Prostate gland (tissue), 2 donors: ENCODE measurements at regions not wholly inside any gene's neighbourhood (a gene's known extent, or its start where the extent isn't known, plus 50 kb on each side); places are given as distances from the start of the nearest gene placed in this dataset.
A peak's percentile ranks its signal among the peaks of the same experiment; 100 is the strongest.

Experiments used
- DNase-seq: peaks from one replicate; pipeline ENCODE4 v3.0.0-alpha.2; 2019; ENCODE audit warnings: low spot score
- H3K27ac ChIP-seq, 2 donors: fragments of 200-600 bp; sonication (generic); 2 replicates each; pipeline ENCODE4 v1.5.1; 2017 to 2019
- H3K27me3 ChIP-seq: fragments of 200-600 bp; sonication (generic); replicated peaks from 2 replicates; pipeline ENCODE4 v1.5.1; 2019; ENCODE audit not compliant: insufficient read depth
- H3K36me3 ChIP-seq, 2 donors: fragments of 200-600 bp; sonication (generic); 1 replicate in 1 of 2; 2 replicates in 1 of 2; pipeline versions ENCODE4 v1.5.1 to v1.8.1; 2017 to 2019
- H3K4me1 ChIP-seq: fragments of 200-600 bp; sonication (generic); replicated peaks from 2 replicates; pipeline ENCODE4 v1.5.1; 2019
- H3K4me3 ChIP-seq, 2 donors: fragments of 200-600 bp; sonication (generic); 2 replicates each; pipeline ENCODE4 v1.5.1; 2017 to 2019
- H3K9me3 ChIP-seq: fragments of 200-600 bp; sonication (generic); 2 replicates; pipeline ENCODE4 v1.5.1; 2017
- CTCF ChIP-seq, 4 experiments: fragments of 200-600 bp in 2 of 4; fragments of 450-650 bp in 2 of 4; sonication (generic) in 2 of 4; IDR thresholded peaks; 1 replicate in 3 of 4; 2 replicates in 1 of 4; pipeline ENCODE4 v1.5.1; 2016 to 2019; ENCODE audit warnings: antibody characterized with exemption in 4 of 4, mild to moderate bottlenecking in 2 of 4, moderate library complexity in 2 of 4
- POLR2A ChIP-seq: fragments of 450-650 bp; IDR thresholded peaks from one replicate; pipeline ENCODE4 v1.6.1; 2016; ENCODE audit warnings: antibody characterized with exemption, mild to moderate bottlenecking
- POLR2AphosphoS5 ChIP-seq: sonication (generic); formaldehyde crosslinking; IDR thresholded peaks from one replicate; pipeline ENCODE4 v1.6.1; 2017; ENCODE audit warnings: antibody characterized with exemption
- WGBS: methylation state at CpG from one replicate; pipeline ENCODE4 v1.1.5; 2018; 5-methylcytosine and 5-hydroxymethylcytosine counted together
- intact Hi-C: fragments of 100-400 bp; cut with DNase I; formaldehyde crosslinking; loops from one replicate; pipeline ENCODE4 v1.14.2; 2022

DNA sequence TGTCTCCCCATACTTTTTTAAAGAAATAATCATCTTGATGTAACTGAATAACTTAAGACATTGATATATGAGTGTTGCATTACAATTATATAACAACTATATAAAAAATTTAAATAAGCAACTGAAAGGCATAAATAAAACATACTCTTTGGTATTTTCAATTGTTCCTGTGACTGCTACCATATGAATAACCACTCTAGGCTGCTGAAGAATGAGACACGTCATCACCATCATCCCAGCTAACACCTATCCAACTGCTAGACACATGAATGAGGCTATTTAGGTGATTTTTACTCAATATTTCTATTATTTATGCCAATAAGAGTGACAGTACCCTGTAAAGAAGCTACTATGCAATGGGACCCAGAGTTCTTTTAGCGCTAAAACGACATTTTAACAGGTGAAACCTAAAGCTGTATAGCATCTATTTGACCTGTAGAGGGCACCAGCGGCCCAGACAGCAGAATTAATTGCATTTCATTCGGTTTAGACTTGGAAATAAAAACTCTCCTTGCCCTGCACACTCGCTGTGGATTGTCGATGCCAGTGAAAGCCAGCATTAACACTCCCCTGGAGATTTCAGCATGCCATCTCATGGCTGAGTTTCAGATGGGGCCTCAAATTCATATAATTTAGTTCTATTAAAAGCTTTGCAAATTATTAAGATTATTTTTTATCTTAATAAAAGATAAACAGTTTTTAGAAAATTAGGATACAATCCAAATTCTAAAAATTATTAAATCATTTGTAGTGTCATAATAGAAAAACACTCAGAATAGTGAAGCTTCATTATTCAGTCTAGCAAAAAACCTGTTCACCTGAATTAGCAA, 89.4 kb upstream of the MAP2 start:
- peak; percentile 40 for DNase-seq
- TF ChIP-seq CTCF (IDR thresholded peaks at IDR 0.05) (peak; percentile 57 to 77 (median 75)), POLR2A (no peak), POLR2AphosphoS5 (peak; percentile 45)
- Histone ChIP-seq H3K27ac (no peak overlapping the region), H3K9me3 (no peaks in the 10 kb centered on the region), H3K4me1 (no peaks in the 10 kb centered on the region), H3K36me3 (no peaks in the 10 kb centered on the region), H3K4me3 (no peak overlapping the region), H3K27me3 (no peaks in the 10 kb centered on the region)
- intact Hi-C loops = loop anchor here (5.0 to 10.0 kb wide), 2 partner anchors 88 to 940 kb away; partner anchors contain the start of gene MAP2
- 9% methylated on average over 7 of the region's 7 CpGs for WGBS

DNA sequence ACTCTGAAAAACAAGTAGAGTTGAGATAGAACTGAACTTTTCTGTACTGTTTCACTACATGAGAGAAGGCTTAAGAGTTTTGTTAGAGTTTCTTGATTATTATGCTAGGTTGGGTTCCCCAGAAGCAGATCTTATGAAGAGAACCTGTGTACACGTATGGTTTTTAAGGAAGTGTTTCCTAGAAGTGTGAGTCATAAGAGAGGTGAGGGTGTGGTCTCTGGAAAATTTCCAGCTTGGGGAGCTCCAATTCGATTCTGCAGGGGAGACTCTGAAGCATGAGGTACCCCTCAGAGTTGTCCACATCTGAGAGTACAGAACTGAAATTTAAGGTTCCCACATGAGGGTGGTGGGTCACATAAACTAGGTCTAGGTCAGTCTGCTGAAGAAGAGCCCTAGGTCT, 83.3 kb upstream of the MAP2 start:
- Histone ChIP-seq H3K27ac (no peak overlapping the region), H3K9me3 (no peaks in the 10 kb centered on the region), H3K36me3 (no peaks in the 10 kb centered on the region), H3K27me3 (no peaks in the 10 kb centered on the region), H3K4me1 (no peaks in the 10 kb centered on the region), H3K4me3 (no peak overlapping the region)
- no peak for TF ChIP-seq POLR2A
- TF ChIP-seq POLR2AphosphoS5 = no peak
- TF ChIP-seq CTCF (IDR thresholded peaks at IDR 0.05) = no peak
- no peak for DNase-seq
- intact Hi-C loops = no loop called here
- 26% methylated on average over 2 of the region's 2 CpGs for whole genome bisulfite sequencing

DNA sequence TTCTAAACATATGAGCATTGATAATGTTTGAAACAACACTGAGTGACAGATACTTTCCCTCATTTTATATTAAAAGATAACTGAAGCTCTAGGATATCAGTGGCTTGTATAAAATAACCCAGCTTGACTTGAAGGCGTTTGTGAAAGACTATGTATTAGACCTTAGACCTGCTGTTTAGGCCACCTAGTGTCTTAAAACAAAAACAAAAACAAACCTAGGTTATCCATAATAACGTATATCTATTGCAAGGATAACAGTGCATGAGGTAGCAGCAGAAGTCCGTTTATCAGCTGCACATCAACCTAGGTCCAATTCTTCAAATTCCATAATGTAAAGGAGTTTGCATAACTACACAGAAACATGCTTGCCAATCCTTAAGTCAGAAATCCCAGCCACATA, 79.5 kb upstream of the MAP2 start:
- intact Hi-C loops = no loop called here
- Histone ChIP-seq H3K4me3 (no peak overlapping the region), H3K9me3 (no peaks in the 10 kb centered on the region), H3K36me3 (no peaks in the 10 kb centered on the region), H3K27ac (no peak overlapping the region), H3K27me3 (no peaks in the 10 kb centered on the region), H3K4me1 (no peaks in the 10 kb centered on the region)
- no peak for TF ChIP-seq POLR2AphosphoS5
- 74% methylated on average over 3 of the region's 3 CpGs for WGBS
- no peak for DNase-seq

DNA sequence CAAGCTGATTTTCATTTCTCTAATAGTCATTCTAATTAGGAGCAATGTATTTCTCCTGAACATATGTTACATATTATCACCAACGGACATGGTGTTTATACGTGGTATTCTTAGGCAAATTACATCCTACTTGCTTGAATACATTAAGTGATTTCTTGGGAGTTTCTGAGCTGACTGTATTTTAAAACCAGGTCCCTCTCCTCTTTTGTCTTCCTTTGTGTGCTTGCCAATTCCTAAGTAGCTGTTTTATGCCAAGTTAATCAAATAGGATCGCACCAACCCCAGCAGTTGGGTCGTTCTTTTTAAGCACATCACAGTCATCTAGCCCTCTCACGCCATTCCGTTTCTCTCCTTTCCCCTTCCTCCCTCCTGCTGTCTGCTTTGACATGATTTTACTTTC, 75.4 kb upstream of the MAP2 start:
- DNase-seq = no peak
- Histone ChIP-seq H3K36me3 (no peaks in the 10 kb centered on the region), H3K4me3 (no peak overlapping the region), H3K27me3 (no peaks in the 10 kb centered on the region), H3K4me1 (no peaks in the 10 kb centered on the region), H3K9me3 (no peaks in the 10 kb centered on the region), H3K27ac (no peak overlapping the region)
- 19% methylated on average over 6 of the region's 6 CpGs for WGBS
- TF ChIP-seq POLR2AphosphoS5 (no peak), POLR2A (no peak), CTCF (IDR thresholded peaks at IDR 0.05) (no peak)
- intact Hi-C loops = no loop called here

GRCh38 chr2:209351636-209352035, 72.2 kb upstream of the MAP2 start:
- Histone ChIP-seq H3K4me3 (no peak overlapping the region), H3K4me1 (no peaks in the 10 kb centered on the region), H3K36me3 (no peaks in the 10 kb centered on the region), H3K27ac (no peak overlapping the region), H3K27me3 (no peaks in the 10 kb centered on the region), H3K9me3 (no peaks in the 10 kb centered on the region)
- TF ChIP-seq POLR2A (no peak), POLR2AphosphoS5 (no peak), CTCF (IDR thresholded peaks at IDR 0.05) (no peak)
- WGBS = 70% methylated on average over 3 of the region's 3 CpGs
- intact Hi-C loops = no loop called here
- no peak for DNase-seq
